GM12878 (cell line): ENCODE measurements at regions not wholly inside any gene's neighbourhood (a gene's known extent, or its start where the extent isn't known, plus 50 kb on each side); places are given as distances from the start of the nearest gene placed in this dataset.

Experiments used
- ATF7 ChIP-seq: fragments of 450-650 bp; IDR thresholded peaks from 2 replicates; pipeline ENCODE4 v1.6.1; 2016; ENCODE audit warnings: low read depth, mild to moderate bottlenecking
- DPF2 ChIP-seq: fragments of 450-650 bp; IDR thresholded peaks from 2 replicates; pipeline ENCODE4 v1.6.1; 2017; ENCODE audit warnings: mild to moderate bottlenecking
- IRF4 ChIP-seq: IDR thresholded peaks from 2 replicates; pipeline ENCODE4 v1.6.1; 2011; ENCODE audit warnings: low read depth, low read length
- MEF2B ChIP-seq: fragments of 450-650 bp; IDR thresholded peaks from 2 replicates; pipeline ENCODE4 v1.6.1; 2018; ENCODE audit warnings: mild to moderate bottlenecking, moderate library complexity; ENCODE audit not compliant: partially characterized antibody, poor library complexity, severe bottlenecking
- MYB ChIP-seq: fragments of 150-350 bp; IDR thresholded peaks from 2 replicates; pipeline ENCODE4 v1.6.1; 2014; ENCODE audit warnings: mild to moderate bottlenecking, low read depth, low read length, borderline replicate concordance
- NRF1 ChIP-seq: conservative IDR thresholded peaks from 2 replicates; pipeline ENCODE4 v1.6.1; 2011; ENCODE audit warnings: mild to moderate bottlenecking, low read depth, low read length, improper control_type of control experiment
- SMAD1 ChIP-seq: fragments of 450-650 bp; IDR thresholded peaks from 2 replicates; pipeline ENCODE4 v1.6.1; 2018; ENCODE audit warnings: mild to moderate bottlenecking, low read depth; ENCODE audit not compliant: partially characterized antibody
- SPI1 ChIP-seq: IDR thresholded peaks from 2 replicates; pipeline ENCODE4 v1.6.1; 2011; ENCODE audit warnings: low read depth, mild to moderate bottlenecking, low read length, moderate library complexity, borderline replicate concordance; ENCODE audit not compliant: insufficient read depth
- WRNIP1 ChIP-seq: IDR thresholded peaks from 2 replicates; pipeline ENCODE4 v1.6.1; 2011; ENCODE audit warnings: low read depth, low read length, improper control_type of control experiment, borderline replicate concordance
- YBX1 ChIP-seq: fragments of 450-650 bp; IDR thresholded peaks from 2 replicates; pipeline ENCODE4 v1.6.1; 2016; ENCODE audit warnings: antibody characterized with exemption
- ZNF24 ChIP-seq: fragments of 450-650 bp; IDR thresholded peaks from 2 replicates; pipeline ENCODE4 v1.6.1; 2017; ENCODE audit warnings: antibody characterized with exemption, mild to moderate bottlenecking
- TF ChIP-seq, protein P1 (sequence below): IDR thresholded peaks from 2 replicates; pipeline ENCODE4 v1.6.1; 2012; ENCODE audit warnings: low read depth, low read length, improper control_type of control experiment
- TF ChIP-seq, protein P2 (sequence below): fragments of 450-650 bp; formaldehyde crosslinking; IDR thresholded peaks from 2 replicates; pipeline ENCODE4 v1.4.0; 2020; ENCODE audit warnings: mild to moderate bottlenecking, moderate library complexity
- TF ChIP-seq, protein P3 (sequence below): IDR thresholded peaks from 2 replicates; pipeline ENCODE4 v1.6.1; 2011; ENCODE audit warnings: low read depth, mild to moderate bottlenecking, low read length, moderate library complexity, borderline replicate concordance; ENCODE audit errors: extremely low read depth

DNA sequence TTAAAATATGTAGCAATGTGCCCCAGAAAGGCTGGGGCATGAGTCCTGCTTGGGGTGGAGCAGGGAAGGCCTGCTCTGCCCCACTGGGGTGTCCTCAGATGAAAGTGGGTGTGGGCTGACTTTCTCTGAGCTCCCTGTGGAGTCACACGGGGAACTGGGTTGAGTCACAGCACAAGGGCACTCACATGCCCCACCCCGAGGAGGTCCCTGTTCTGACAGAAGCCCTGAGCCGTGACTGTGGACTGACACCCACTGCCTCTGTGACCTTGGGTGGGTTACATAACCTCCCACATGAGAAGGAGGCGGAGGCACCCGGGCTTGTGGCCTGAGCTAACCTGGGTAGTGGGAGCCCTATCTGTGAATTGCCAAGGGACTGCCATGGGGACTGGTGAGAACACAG lies 52.5 kb upstream of the TINAGL1 start (continued):
- TF ChIP-seq SPI1 (no peak), WRNIP1 (no peak), YBX1 (no peak), ATF7 (peak; percentile 31), IRF4 (no peak), ZNF24 (no peak), MYB (no peak), DPF2 (no peak), MEF2B (peak; percentile 13), SMAD1 (no peak), NRF1 (no peak)
- TF ChIP-seq, protein P1, sequence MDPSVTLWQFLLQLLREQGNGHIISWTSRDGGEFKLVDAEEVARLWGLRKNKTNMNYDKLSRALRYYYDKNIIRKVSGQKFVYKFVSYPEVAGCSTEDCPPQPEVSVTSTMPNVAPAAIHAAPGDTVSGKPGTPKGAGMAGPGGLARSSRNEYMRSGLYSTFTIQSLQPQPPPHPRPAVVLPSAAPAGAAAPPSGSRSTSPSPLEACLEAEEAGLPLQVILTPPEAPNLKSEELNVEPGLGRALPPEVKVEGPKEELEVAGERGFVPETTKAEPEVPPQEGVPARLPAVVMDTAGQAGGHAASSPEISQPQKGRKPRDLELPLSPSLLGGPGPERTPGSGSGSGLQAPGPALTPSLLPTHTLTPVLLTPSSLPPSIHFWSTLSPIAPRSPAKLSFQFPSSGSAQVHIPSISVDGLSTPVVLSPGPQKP = no peak
- TF ChIP-seq, protein P2, sequence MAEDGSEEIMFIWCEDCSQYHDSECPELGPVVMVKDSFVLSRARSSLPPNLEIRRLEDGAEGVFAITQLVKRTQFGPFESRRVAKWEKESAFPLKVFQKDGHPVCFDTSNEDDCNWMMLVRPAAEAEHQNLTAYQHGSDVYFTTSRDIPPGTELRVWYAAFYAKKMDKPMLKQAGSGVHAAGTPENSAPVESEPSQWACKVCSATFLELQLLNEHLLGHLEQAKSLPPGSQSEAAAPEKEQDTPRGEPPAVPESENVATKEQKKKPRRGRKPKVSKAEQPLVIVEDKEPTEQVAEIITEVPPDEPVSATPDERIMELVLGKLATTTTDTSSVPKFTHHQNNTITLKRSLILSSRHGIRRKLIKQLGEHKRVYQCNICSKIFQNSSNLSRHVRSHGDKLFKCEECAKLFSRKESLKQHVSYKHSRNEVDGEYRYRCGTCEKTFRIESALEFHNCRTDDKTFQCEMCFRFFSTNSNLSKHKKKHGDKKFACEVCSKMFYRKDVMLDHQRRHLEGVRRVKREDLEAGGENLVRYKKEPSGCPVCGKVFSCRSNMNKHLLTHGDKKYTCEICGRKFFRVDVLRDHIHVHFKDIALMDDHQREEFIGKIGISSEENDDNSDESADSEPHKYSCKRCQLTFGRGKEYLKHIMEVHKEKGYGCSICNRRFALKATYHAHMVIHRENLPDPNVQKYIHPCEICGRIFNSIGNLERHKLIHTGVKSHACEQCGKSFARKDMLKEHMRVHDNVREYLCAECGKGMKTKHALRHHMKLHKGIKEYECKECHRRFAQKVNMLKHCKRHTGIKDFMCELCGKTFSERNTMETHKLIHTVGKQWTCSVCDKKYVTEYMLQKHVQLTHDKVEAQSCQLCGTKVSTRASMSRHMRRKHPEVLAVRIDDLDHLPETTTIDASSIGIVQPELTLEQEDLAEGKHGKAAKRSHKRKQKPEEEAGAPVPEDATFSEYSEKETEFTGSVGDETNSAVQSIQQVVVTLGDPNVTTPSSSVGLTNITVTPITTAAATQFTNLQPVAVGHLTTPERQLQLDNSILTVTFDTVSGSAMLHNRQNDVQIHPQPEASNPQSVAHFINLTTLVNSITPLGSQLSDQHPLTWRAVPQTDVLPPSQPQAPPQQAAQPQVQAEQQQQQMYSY (CRISPR knock-in tag) = no peak
- TF ChIP-seq, protein P3, sequence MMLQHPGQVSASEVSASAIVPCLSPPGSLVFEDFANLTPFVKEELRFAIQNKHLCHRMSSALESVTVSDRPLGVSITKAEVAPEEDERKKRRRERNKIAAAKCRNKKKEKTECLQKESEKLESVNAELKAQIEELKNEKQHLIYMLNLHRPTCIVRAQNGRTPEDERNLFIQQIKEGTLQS = no peak
